Lower leg skin (tissue), 3 donors: ENCODE measurements at regions not wholly inside any gene's neighbourhood (a gene's known extent, or its start where the extent isn't known, plus 50 kb on each side); places are given as distances from the start of the nearest gene placed in this dataset.

Source experiments
- POLR2A ChIP-seq, 2 donors: fragments of 450-650 bp; IDR thresholded peaks; one replicate each; pipeline ENCODE4 v1.6.1; 2016 to 2017; ENCODE audit warnings: antibody characterized with exemption in 2 of 2, mild to moderate bottlenecking in 1 of 2, moderate library complexity in 1 of 2
- TF ChIP-seq, protein P1 (sequence below), 3 donors: fragments of 450-650 bp; IDR thresholded peaks; one replicate each; pipeline ENCODE4 v1.5.1; 2016; ENCODE audit warnings: antibody characterized with exemption in 3 of 3, mild to moderate bottlenecking in 3 of 3, moderate library complexity in 2 of 3

DNA sequence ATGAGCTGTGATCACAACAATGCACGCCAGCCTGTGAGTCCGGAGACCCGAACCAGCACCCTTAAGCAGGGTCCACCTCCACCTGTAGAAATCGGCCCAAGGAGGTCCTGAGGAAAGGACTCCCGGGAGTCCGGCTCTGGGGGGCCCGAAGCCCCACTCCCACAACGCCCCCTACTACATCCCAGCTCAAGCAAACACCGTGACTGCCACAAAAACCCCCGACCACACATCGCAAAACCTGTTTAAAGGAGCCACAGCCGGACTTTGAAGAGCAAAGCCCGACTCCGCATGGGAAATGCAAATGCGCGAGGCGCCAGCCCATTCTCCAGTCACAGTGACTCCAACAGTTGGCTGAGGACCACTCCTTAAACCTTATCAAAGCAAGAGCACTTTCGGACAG is 682.4 kb downstream of the KCNJ18 start:
- TF ChIP-seq, protein P1, sequence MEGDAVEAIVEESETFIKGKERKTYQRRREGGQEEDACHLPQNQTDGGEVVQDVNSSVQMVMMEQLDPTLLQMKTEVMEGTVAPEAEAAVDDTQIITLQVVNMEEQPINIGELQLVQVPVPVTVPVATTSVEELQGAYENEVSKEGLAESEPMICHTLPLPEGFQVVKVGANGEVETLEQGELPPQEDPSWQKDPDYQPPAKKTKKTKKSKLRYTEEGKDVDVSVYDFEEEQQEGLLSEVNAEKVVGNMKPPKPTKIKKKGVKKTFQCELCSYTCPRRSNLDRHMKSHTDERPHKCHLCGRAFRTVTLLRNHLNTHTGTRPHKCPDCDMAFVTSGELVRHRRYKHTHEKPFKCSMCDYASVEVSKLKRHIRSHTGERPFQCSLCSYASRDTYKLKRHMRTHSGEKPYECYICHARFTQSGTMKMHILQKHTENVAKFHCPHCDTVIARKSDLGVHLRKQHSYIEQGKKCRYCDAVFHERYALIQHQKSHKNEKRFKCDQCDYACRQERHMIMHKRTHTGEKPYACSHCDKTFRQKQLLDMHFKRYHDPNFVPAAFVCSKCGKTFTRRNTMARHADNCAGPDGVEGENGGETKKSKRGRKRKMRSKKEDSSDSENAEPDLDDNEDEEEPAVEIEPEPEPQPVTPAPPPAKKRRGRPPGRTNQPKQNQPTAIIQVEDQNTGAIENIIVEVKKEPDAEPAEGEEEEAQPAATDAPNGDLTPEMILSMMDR (IDR thresholded peaks at IDR 0.05): no peak
- TF ChIP-seq POLR2A (IDR thresholded peaks at IDR 0.05): no peak
